Right lobe of liver (tissue), 6 donors: ENCODE measurements at regions not wholly inside any gene's neighbourhood (a gene's known extent, or its start where the extent isn't known, plus 50 kb on each side); places are given as distances from the start of the nearest gene placed in this dataset.

Source experiments
- ATAC-seq, 4 donors: fragments of 200-7000 bp; cut with Tn5 transposase; one replicate each; pipeline ENCODE4 v1.9.1; 2020; ENCODE audit warnings: mild to moderate bottlenecking in 4 of 4, moderate library complexity in 4 of 4
- DNase-seq, 3 donors: peaks; one replicate each; pipeline ENCODE4 v3.0.0-alpha.2; 2020
- H3K27ac ChIP-seq, 3 donors: fragments of 200-600 bp; one replicate each; pipeline ENCODE4 v1.8.0; 2022
- H3K27me3 ChIP-seq, 2 donors: fragments of 200-600 bp; one replicate each; pipeline ENCODE4 v1.8.0; 2022
- H3K36me3 ChIP-seq, 4 donors: fragments of 200-600 bp; sonication (generic) in 1 of 4; one replicate each; pipeline versions ENCODE4 v1.5.1 to v1.8.0; 2017 to 2022; ENCODE audit warnings: control low read depth in 1 of 4
- H3K4me1 ChIP-seq, 4 donors: fragments of 200-600 bp; sonication (generic) in 1 of 4; one replicate each; pipeline versions ENCODE4 v1.5.1 to v1.8.0; 2017 to 2022; ENCODE audit warnings: control low read depth in 1 of 4
- H3K4me3 ChIP-seq, 3 donors: fragments of 200-600 bp; one replicate each; pipeline ENCODE4 v1.8.0; 2022
- H3K9me3 ChIP-seq, 4 donors: fragments of 200-600 bp; sonication (generic) in 1 of 4; one replicate each; pipeline versions ENCODE4 v1.5.1 to v1.8.0; 2017 to 2022; ENCODE audit warnings: control low read depth in 1 of 4
- CTCF ChIP-seq, 4 donors: fragments of 200-600 bp in 3 of 4; fragments of 450-650 bp in 1 of 4; IDR thresholded peaks; one replicate each; pipeline versions ENCODE4 v1.5.1 to v1.8.0; 2016 to 2022; ENCODE audit warnings: antibody characterized with exemption in 4 of 4, mild to moderate bottlenecking in 2 of 4
- POLR2A ChIP-seq: fragments of 450-650 bp; IDR thresholded peaks from one replicate; pipeline ENCODE4 v1.6.1; 2017; ENCODE audit warnings: antibody characterized with exemption, mild to moderate bottlenecking
- WGBS: methylation state at CpG from one replicate; pipeline ENCODE4 v1.1.6; 2018; ENCODE audit warnings: low coverage, low lambda C conversion rate; ENCODE audit not compliant: insufficient coverage; ENCODE audit errors: missing lambda C conversion rate; 5-methylcytosine and 5-hydroxymethylcytosine counted together
- intact Hi-C, 2 donors: fragments of 100-400 bp; cut with DNase I; formaldehyde crosslinking; loops; one replicate each; pipeline versions ENCODE4 v1.11.2 to v1.14.1; 2022
- donor health status: DM: no; HTN: yes; CAD: no.
- donor health status: DM: no; HTN: no; CAD: no.
- donor health status: DM: no; HTN: no; CAD: no.
- donor health status: DM: no; HTN: yes; CAD: no.
- donor health status: DM: no; HTN: yes; CAD: no.

DNA sequence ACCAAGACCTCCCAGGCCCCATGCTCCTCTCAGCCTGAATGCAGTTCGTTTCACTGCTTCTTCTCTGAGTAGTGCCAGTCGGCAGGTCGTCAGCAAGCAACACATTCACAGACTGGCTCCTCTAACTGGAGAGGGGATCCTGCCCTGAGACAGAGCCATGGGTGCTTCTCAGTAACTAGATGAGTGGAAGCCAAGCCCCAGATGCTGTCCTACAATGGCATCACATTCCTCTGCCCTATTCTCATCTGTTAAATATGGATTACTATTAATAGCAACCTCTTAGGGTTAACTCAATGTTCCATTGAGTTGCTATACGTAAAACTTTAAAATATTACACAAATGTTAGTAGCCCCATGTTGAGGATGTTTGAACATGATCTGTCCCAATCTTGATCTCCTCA, 84.2 kb upstream of the S1PR1 start:
- ATAC-seq (no peak), DNase-seq (no peak)
- Histone ChIP-seq H3K4me3 (no peak overlapping the region), H3K4me1 (peaks cover 0 to 7% (median 0%) of the 10 kb centered on the region in 4 donors), H3K27ac (no peak overlapping the region), H3K36me3 (no peaks in the 10 kb centered on the region), H3K9me3 (no peaks in the 10 kb centered on the region), H3K27me3 (no peaks in the 10 kb centered on the region)
- no peak for TF ChIP-seq POLR2A
- no peak for TF ChIP-seq CTCF (IDR thresholded peaks at IDR 0.05)
- WGBS = 90% methylated on average over 4 of the region's 4 CpGs
- intact Hi-C loops = no loop called here

DNA sequence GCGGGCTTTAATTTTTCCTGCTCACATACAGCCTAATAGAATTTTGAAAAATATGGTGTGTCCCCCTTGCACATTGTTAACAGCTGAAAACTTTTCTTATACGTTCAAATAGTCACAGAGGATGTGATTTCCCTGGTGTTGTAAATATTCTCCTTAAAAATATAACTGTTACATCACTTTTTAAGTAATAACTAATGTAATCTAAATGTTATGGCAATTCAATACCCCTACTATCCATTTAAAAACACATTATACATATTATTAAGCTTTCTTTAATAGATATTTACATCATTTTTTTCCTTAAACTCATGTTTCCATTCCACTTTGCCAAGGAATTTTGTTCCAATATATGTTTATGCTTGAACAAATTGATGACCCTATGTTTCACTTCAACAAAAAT, 85.5 kb upstream of the S1PR1 start:
- intact Hi-C loops = no loop called here
- H3K27me3 ChIP-seq = no peaks in the 10 kb centered on the region
- no peak for ATAC-seq
- DNase-seq = no peak
- no peak overlapping the region for H3K4me3 ChIP-seq
- no peak overlapping the region for H3K27ac ChIP-seq
- H3K9me3 ChIP-seq = no peaks in the 10 kb centered on the region
- peaks cover 0 to 7% (median 0%) of the 10 kb centered on the region in 4 donors for H3K4me1 ChIP-seq
- 84% methylated on average over 2 of the region's 2 CpGs for WGBS
- H3K36me3 ChIP-seq = no peaks in the 10 kb centered on the region
- no peak for TF ChIP-seq CTCF (IDR thresholded peaks at IDR 0.05)
- TF ChIP-seq POLR2A = no peak

DNA sequence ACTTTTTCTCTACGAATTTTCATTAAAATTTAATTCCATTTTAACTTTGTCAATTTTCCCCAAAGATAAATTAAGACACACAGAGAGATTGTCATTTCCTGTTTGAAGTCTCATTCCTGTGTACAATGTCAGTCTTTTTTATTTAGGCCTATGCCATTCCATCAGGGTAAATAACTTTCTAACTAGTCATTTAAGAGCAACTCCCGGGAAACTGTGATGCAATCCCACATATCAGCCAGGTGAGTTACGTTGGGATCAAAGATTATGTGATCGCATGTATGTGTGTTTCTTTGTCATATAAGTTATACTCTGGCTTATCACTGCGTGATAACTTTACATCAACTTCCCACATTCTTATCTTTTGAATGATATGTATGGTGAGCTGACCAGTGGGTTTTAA, 86.1 kb upstream of the S1PR1 start:
- Histone ChIP-seq H3K27ac (peak overlapping the region in 1 of 3 donors; percentile 28), H3K27me3 (no peaks in the 10 kb centered on the region), H3K4me1 (peaks cover 0 to 7% (median 0%) of the 10 kb centered on the region in 4 donors), H3K36me3 (no peaks in the 10 kb centered on the region), H3K4me3 (no peak overlapping the region), H3K9me3 (no peaks in the 10 kb centered on the region)
- no peak for TF ChIP-seq POLR2A
- TF ChIP-seq CTCF (IDR thresholded peaks at IDR 0.05) = no peak
- DNase-seq (no peak), ATAC-seq (peak; percentile 70 to 95 (median 84))
- WGBS = 25% methylated on average over 5 of the region's 5 CpGs
- intact Hi-C loops = no loop called here

DNA sequence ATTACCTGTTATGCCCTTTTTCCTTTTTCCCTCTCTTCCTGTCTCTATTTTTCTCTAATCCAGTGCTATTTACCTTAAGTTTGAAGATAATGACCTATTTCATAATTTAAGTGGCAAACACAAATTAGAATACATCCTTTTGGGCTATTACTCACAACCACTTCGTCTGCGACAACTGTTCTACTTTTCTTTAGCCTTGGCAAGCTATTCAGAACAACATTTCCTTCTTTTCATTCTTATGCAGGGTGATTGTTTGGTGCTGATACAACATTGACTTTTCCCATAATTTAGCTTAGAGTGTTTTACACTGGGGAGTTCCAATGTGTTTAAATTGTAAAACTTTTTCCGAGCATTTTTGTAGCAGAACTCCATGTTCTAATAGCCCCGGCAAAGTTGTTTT, 86.6 kb upstream of the S1PR1 start:
- ATAC-seq = peak in 2 of 4 donors; percentile 28 to 49
- Histone ChIP-seq H3K4me3 (no peak overlapping the region), H3K4me1 (peaks cover 0 to 7% (median 0%) of the 10 kb centered on the region in 4 donors), H3K36me3 (no peaks in the 10 kb centered on the region), H3K27ac (peak overlapping the region in 1 of 3 donors; percentile 28), H3K27me3 (no peaks in the 10 kb centered on the region), H3K9me3 (no peaks in the 10 kb centered on the region)
- intact Hi-C loops = no loop called here
- TF ChIP-seq CTCF (IDR thresholded peaks at IDR 0.05) (no peak), POLR2A (no peak)
- 66% methylated on average over 4 of the region's 4 CpGs for WGBS
- DNase-seq = no peak

DNA sequence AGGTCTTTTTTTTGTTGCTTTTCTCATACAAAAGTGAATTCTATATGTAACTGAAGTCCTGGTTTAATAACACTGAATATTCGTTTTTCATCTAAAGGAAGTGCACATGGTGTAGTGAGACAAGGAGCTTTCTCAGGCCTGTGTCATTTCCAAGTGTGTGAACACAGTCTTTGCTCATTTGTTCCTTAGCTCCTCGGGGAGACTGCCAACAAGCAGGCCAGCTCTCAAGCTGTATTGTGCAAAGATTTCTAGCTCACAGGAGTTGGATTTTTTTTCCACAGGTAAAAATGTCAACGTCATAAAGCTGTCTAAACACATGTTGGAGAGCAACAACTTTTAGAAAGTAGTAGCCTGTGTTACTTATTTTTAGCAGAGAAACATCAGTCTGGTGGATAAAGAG, 87.8 kb upstream of the S1PR1 start:
- peak in 2 of 4 donors; percentile 46 to 55 for ATAC-seq
- Histone ChIP-seq H3K4me3 (no peak overlapping the region), H3K36me3 (no peaks in the 10 kb centered on the region), H3K27me3 (no peaks in the 10 kb centered on the region), H3K4me1 (peaks cover 0 to 7% (median 0%) of the 10 kb centered on the region in 4 donors), H3K9me3 (no peaks in the 10 kb centered on the region), H3K27ac (no peak overlapping the region)
- 37% methylated on average over 3 of the region's 3 CpGs for WGBS
- TF ChIP-seq POLR2A = no peak
- no peak for TF ChIP-seq CTCF (IDR thresholded peaks at IDR 0.05)
- no peak for DNase-seq
- intact Hi-C loops = no loop called here
